WI38 (cell line): ENCODE measurements at regions not wholly inside any gene's neighbourhood (a gene's known extent, or its start where the extent isn't known, plus 50 kb on each side); places are given as distances from the start of the nearest gene placed in this dataset.
"Not testable (repeated sequence)": the region's sequence is repeated elsewhere in the genome, so short reads cannot be mapped to it uniquely, and the experiment has no call there.

Source experiments
- H3K4me3 ChIP-seq: 2 replicates; pipeline ENCODE4 v1.5.1; 2011; ENCODE audit warnings: low read depth, mild to moderate bottlenecking, control low read depth, low read length
- CTCF ChIP-seq: IDR thresholded peaks from 2 replicates; pipeline ENCODE4 v1.5.1; 2012; ENCODE audit warnings: low read depth, mild to moderate bottlenecking, control low read depth, low read length

DNA sequence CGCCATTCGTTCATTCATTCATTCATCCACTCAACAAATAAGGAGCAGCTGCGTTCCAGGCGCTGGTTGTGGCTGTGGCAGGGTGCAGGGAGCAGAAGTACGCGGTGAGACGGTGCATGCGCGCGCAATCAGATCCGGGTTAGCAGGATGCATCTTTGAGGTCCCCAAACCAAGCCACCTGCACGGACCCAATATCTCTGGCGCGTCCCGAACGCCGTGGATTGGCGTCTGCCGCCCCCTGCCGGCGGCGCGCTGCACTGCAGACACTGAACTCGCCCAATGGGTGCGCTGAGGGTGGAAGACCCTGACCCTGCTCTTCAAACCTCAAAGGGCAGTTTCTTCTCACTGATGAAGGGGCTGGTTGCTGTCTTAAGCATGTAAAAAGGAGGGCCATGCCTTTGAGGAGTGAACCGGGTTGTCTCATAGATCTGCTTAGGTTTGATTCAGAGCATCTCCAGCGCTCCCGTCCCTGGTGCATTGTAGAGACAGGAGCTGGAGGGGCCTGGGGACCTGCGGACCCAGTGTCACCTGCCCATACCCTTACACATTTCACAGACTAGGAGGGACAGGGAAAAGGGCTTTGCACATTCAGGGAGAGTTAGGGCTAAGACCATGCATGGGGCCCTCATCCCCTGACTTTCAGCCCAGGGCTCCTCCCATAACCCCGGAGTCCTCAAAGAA is 102.5 kb downstream of the RAMP3 start:
- TF ChIP-seq CTCF: peak; percentile 98
- no peak overlapping the region for H3K4me3 ChIP-seq

- TF ChIP-seq CTCF: no peak
- H3K4me3 ChIP-seq: no peak overlapping the region
Observed at GRCh38 chr7:45267262-45267661, 109.7 kb downstream of the RAMP3 start.

GRCh38 chr7:45268013-45268412 is 110.4 kb downstream of the RAMP3 start:
- no peak overlapping the region for H3K4me3 ChIP-seq
- TF ChIP-seq CTCF: no peak

DNA sequence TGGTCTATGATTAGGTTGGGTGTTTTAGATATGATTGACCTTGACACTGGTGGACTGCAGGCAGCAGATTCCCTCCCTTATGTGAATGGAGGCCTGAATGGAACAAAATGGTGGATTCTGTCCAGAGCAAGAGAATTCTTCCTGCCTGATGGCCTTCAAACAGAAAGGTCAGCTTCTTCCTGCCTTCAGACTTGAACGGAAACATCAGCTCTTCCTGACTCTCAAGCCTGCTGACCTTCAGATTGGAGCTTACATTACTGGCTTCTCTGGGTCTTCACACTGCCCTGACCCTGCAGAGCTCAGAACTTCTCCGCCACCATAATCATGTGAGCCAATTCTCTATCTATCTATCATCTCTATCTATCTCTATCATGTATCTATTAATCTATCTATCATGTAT is 111.6 kb downstream of the RAMP3 start:
- no peak overlapping the region for H3K4me3 ChIP-seq
- no peak for TF ChIP-seq CTCF

GRCh38 chr7:45278763-45279398 is 121.3 kb downstream of the RAMP3 start:
- H3K4me3 ChIP-seq: no peak overlapping the region
- no peak for TF ChIP-seq CTCF

DNA sequence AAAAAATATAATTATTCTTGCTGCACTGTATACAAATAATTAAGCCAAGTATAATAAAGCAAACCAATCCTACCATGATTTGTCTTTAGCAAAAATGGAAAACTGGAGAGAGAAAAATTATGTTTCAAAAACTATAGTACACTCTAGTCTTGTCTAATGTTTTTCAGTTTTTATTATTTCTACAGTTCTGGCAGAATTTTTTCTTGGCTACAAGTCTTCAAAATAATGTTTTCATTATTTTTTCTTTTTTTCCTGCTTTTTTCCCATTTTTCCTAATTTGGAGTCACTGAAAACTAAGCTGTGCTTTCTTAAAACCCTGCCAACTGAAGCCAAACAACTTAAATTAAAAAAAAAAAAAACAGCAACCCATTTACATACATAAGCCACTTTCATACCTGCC is 132.0 kb downstream of the RAMP3 start:
- H3K4me3 ChIP-seq: not testable (repeated sequence)

- H3K4me3 ChIP-seq: no peak overlapping the region
- TF ChIP-seq CTCF: no peak
Observed at GRCh38 chr7:45290880-45291279, 133.3 kb downstream of the RAMP3 start.

GRCh38 chr7:45292481-45292880 is 134.9 kb downstream of the RAMP3 start:
- no peak overlapping the region for H3K4me3 ChIP-seq
- no peak for TF ChIP-seq CTCF
